Activated CD4-positive, CD25-positive, alpha-beta regulatory T cell treated with anti-CD3 and anti-CD28 coated beads, Interleukin-2, amount 50 U/mL, for 24 hours (primary cell): ENCODE measurements at regions not wholly inside any gene's neighbourhood (a gene's known extent, or its start where the extent isn't known, plus 50 kb on each side); places are given as distances from the start of the nearest gene placed in this dataset.

Experiments
- ATAC-seq, 2 donors: fragments of 150-1000 bp; cut with Tn5 transposase; one replicate each; pipeline ENCODE4 v1.10.0; 2021; ENCODE audit warnings: mild to moderate bottlenecking in 1 of 2, moderate library complexity in 1 of 2

DNA sequence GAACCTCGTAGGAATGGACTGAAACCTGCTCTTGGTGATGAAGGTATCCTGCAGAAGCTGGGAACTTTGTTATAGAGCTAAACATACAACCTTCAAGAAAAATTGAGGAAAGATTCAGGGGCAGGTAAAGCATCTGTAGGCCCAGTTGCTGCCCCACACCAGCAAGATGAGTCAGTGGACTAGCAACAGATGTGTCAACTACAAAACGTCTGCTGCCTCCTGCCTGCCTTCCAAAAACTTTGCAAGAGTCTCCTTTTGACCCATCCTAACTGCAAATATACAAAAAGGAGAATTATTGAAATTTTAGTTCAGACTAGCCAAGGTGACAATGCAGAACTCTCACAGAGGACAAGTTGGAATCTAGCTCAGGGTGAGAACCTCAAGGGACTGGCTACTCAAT, 60.9 kb upstream of the TMTC1 start:
- no peak for ATAC-seq

- ATAC-seq, result no peak
Observed at GRCh38 chr12:29843036-29843435, 59.3 kb upstream of the TMTC1 start.

DNA sequence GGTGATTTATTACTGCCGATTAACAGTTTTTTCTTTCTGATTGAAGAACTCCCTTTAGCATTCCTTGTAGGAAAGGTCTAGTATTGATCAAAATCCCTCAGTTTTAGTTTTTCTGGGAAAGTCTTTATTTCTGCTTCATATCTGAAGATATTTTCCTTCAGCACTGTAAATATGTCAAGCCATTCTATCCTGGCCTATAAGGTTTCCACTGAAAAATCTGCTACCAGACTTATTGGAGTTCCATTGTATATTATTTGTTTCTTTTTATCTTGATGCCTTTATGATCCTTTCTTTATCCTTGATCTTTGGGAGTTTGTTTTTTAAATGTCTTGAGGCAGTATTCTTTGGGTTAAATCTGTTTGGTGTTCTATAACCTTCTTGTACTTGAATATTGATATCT, 55.0 kb upstream of the TMTC1 start:
- no peak for ATAC-seq
